ENCODE measurements at regions not wholly inside any gene's neighbourhood (a gene's known extent, or its start where the extent isn't known, plus 50 kb on each side); places are given as distances from the start of the nearest gene placed in this dataset.

- Mint-ChIP-seq H3K27me3 (ENCODE audit: low read depth in 2 of 2) (no peaks in the 10 kb centered on the region), H3K4me1 (no peaks in the 10 kb centered on the region), H3K4me3 (no peak overlapping the region), H3K36me3 (no peaks in the 10 kb centered on the region), H3K9me3 (peaks cover 0 to 8% of the 10 kb centered on the region in 2 donors), H3K27ac (no peak overlapping the region)
- Histone ChIP-seq H3K27ac (ENCODE audit: low read length) (no peak overlapping the region), H3K9me3 (ENCODE audit: control insufficient read depth, insufficient read depth, low read length) (no peaks in the 10 kb centered on the region), H3K27me3 (ENCODE audit: control insufficient read depth, insufficient read depth, low read length) (no peaks in the 10 kb centered on the region), H3K4me3 (ENCODE audit: low read length) (no peak overlapping the region), H3K4me1 (ENCODE audit: control insufficient read depth, insufficient read depth, low read length) (no peaks in the 10 kb centered on the region), H3K36me3 (ENCODE audit: control insufficient read depth, insufficient read depth, low read length) (no peaks in the 10 kb centered on the region)
- intact Hi-C loops (cut with micrococcal nuclease) = no loop called here
- no peak for DNase-seq
- no peak for TF ChIP-seq CTCF (IDR thresholded peaks at IDR 0.05)
- ATAC-seq = no peak
- WGBS (ENCODE audit: insufficient coverage) = 85% methylated on average over 2 of the region's 3 CpGs
Observed at GRCh38 chr18:41805341-41805740, 149.7 kb upstream of the PIK3C3 start.

- Histone ChIP-seq H3K27me3 (ENCODE audit: control insufficient read depth, insufficient read depth, low read length) (no peaks in the 10 kb centered on the region), H3K9me3 (ENCODE audit: control insufficient read depth, insufficient read depth, low read length) (no peaks in the 10 kb centered on the region), H3K4me1 (ENCODE audit: control insufficient read depth, insufficient read depth, low read length) (no peaks in the 10 kb centered on the region), H3K27ac (ENCODE audit: low read length) (no peak overlapping the region), H3K36me3 (ENCODE audit: control insufficient read depth, insufficient read depth, low read length) (no peaks in the 10 kb centered on the region), H3K4me3 (ENCODE audit: low read length) (no peak overlapping the region)
- Mint-ChIP-seq H3K27me3 (ENCODE audit: low read depth in 2 of 2) (no peaks in the 10 kb centered on the region), H3K4me3 (no peak overlapping the region), H3K9me3 (peaks cover 2 to 4% of the 10 kb centered on the region in 2 donors), H3K27ac (no peak overlapping the region), H3K4me1 (no peaks in the 10 kb centered on the region), H3K36me3 (no peaks in the 10 kb centered on the region)
- intact Hi-C loops (cut with micrococcal nuclease) = no loop called here
- DNase-seq = no peak
- 71% methylated on average over 2 of the region's 2 CpGs for WGBS (ENCODE audit: insufficient coverage)
- no peak for ATAC-seq
- TF ChIP-seq CTCF (IDR thresholded peaks at IDR 0.05) = no peak
Observed at GRCh38 chr18:41798879-41799278, 156.2 kb upstream of the PIK3C3 start.

DNA sequence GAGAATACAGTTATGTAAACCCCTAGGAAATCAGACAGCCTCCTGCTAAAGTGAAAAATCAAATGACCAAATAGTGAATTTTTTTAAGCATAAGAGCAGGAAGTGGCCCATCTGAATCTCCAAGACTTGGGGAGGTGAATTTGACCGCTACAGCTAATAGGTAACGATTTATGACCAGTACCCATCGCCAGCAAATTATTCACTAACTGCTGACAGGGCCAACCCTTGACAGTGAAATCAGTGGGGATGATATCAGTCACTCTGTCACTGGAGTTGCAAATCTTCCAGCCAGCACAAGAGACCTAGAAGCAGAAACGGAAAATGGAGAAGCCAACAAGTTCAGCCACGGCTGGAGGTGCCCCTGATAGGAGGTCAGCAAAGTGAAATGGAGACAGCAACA lies 164.3 kb upstream of the PIK3C3 start:
- no peaks in the 10 kb centered on the region for H3K9me3 ChIP-seq (ENCODE audit: control insufficient read depth, insufficient read depth, low read length)
- ATAC-seq (no peak), DNase-seq (no peak)
- H3K4me3 ChIP-seq (ENCODE audit: low read length) = no peak overlapping the region
- no peak overlapping the region for H3K4me3 Mint-ChIP-seq
- intact Hi-C loops (cut with micrococcal nuclease) = no loop called here
- H3K27ac Mint-ChIP-seq = no peak overlapping the region
- no peak overlapping the region for H3K27ac ChIP-seq (ENCODE audit: low read length)
- peaks cover 10 to 13% of the 10 kb centered on the region in 2 donors for H3K9me3 Mint-ChIP-seq
- no peaks in the 10 kb centered on the region for H3K36me3 Mint-ChIP-seq
- H3K4me1 ChIP-seq (ENCODE audit: control insufficient read depth, insufficient read depth, low read length) = no peaks in the 10 kb centered on the region
- H3K36me3 ChIP-seq (ENCODE audit: control insufficient read depth, insufficient read depth, low read length) = no peaks in the 10 kb centered on the region
- H3K27me3 ChIP-seq (ENCODE audit: control insufficient read depth, insufficient read depth, low read length) = no peaks in the 10 kb centered on the region
- H3K4me1 Mint-ChIP-seq = no peaks in the 10 kb centered on the region
- WGBS (ENCODE audit: insufficient coverage) = 86% methylated on average over 5 of the region's 5 CpGs
- TF ChIP-seq CTCF (IDR thresholded peaks at IDR 0.05) = no peak
- no peaks in the 10 kb centered on the region for H3K27me3 Mint-ChIP-seq (ENCODE audit: low read depth in 2 of 2)

GRCh38 chr18:41789001-41789400 lies 166.0 kb upstream of the PIK3C3 start:
- TF ChIP-seq CTCF (IDR thresholded peaks at IDR 0.05) = no peak
- Mint-ChIP-seq H3K36me3 (no peaks in the 10 kb centered on the region), H3K27ac (no peak overlapping the region), H3K4me1 (no peaks in the 10 kb centered on the region), H3K27me3 (ENCODE audit: low read depth in 2 of 2) (no peaks in the 10 kb centered on the region), H3K4me3 (no peak overlapping the region), H3K9me3 (peaks cover 9 to 14% of the 10 kb centered on the region in 2 donors)
- DNase-seq = no peak
- no CpG with 5 or more reads among the region's 2 CpGs for WGBS (ENCODE audit: insufficient coverage)
- Histone ChIP-seq H3K4me1 (ENCODE audit: control insufficient read depth, insufficient read depth, low read length) (no peaks in the 10 kb centered on the region), H3K27ac (ENCODE audit: low read length) (no peak overlapping the region), H3K27me3 (ENCODE audit: control insufficient read depth, insufficient read depth, low read length) (no peaks in the 10 kb centered on the region), H3K4me3 (ENCODE audit: low read length) (no peak overlapping the region), H3K9me3 (ENCODE audit: control insufficient read depth, insufficient read depth, low read length) (no peaks in the 10 kb centered on the region), H3K36me3 (ENCODE audit: control insufficient read depth, insufficient read depth, low read length) (no peaks in the 10 kb centered on the region)
- no peak for ATAC-seq
- intact Hi-C loops (cut with micrococcal nuclease) = no loop called here
